NT2/D1 (cell line): ENCODE measurements at regions not wholly inside any gene's neighbourhood (a gene's known extent, or its start where the extent isn't known, plus 50 kb on each side); places are given as distances from the start of the nearest gene placed in this dataset.

Experiments
- YY1 ChIP-seq: IDR thresholded peaks from 2 replicates; pipeline ENCODE4 v1.6.1; 2011; ENCODE audit not compliant: insufficient read length, insufficient read depth
- ZNF274 ChIP-seq: IDR thresholded peaks from 2 replicates; pipeline ENCODE4 v1.6.1; 2011; ENCODE audit warnings: mild to moderate bottlenecking, low read depth, low read length

DNA sequence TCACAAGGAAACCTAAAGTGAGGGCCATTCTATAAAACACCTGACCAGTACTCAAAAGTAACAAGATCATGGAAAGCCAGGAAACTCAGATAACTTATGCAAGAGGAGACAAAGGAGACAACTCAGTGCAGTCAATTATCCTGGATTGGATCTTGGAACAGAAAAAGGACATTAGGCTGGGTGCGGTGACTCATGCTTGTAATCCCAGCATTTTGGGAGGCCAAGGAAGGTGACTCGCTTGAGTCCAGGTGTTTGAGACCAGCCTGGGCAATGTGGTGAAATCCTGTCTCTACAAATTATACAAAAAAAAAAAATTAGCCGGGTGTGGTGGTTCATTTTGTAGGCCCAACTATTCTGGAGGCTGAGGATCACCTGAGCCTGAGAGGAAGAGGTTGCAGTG, 424.5 kb upstream of the SPRED2 start:
- TF ChIP-seq YY1 (no peak), ZNF274 (no peak)
